Panc1 (cell line): ENCODE measurements at regions not wholly inside any gene's neighbourhood (a gene's known extent, or its start where the extent isn't known, plus 50 kb on each side); places are given as distances from the start of the nearest gene placed in this dataset.

Source experiments
- ATAC-seq: fragments of 200-7000 bp; cut with Tn5 transposase; 2 replicates; pipeline ENCODE4 v1.9.1; 2020; ENCODE audit warnings: mild to moderate bottlenecking, moderate library complexity
- BruUV-seq: library from RNA; stranded (reverse); fragments of 400-500 nt; replicated peaks from 2 replicates; lab custom pipeline; 2021; lab: Mats Ljungman, UMichigan
- CTCF ChIA-PET: fragments of 300-600 bp; sonication (Branson Sonifier 250); formaldehyde crosslinking; loops from one replicate; lab custom pipeline; 2022; ENCODE audit warnings: antibody characterized with exemption; lab: Charles Lee
- POLR2A ChIA-PET: fragments of 300-600 bp; sonication (Branson Sonifier 250); formaldehyde crosslinking; loops from one replicate; lab custom pipeline; 2022; ENCODE audit warnings: antibody characterized with exemption; lab: Charles Lee
- DNase-seq: peaks from one replicate; pipeline ENCODE4 v3.0.0-alpha.2; 2010; ENCODE audit warnings: low read depth, low spot score
- H3K27ac ChIP-seq: 2 replicates; pipeline ENCODE4 v1.5.1; 2011; ENCODE audit warnings: mild to moderate bottlenecking, low read length, inconsistent platforms
- H3K27me3 ChIP-seq: fragments of 200-500 bp; sonication (Bioruptor generic); 2 replicates; pipeline ENCODE4 v1.6.0; 2014; ENCODE audit warnings: low read length, inconsistent platforms; ENCODE audit not compliant: control insufficient read depth, insufficient read depth
- H3K36me3 ChIP-seq: fragments of 200-500 bp; sonication (Bioruptor generic); 2 replicates; pipeline ENCODE4 v1.5.1; 2014; ENCODE audit warnings: inconsistent platforms, mild to moderate bottlenecking, low read length, moderate library complexity; ENCODE audit not compliant: control insufficient read depth, insufficient read depth
- H3K4me1 ChIP-seq: 2 replicates; pipeline ENCODE4 v1.5.1; 2011; ENCODE audit warnings: inconsistent platforms, mild to moderate bottlenecking, low read length, moderate library complexity; ENCODE audit not compliant: control insufficient read depth, insufficient read depth
- H3K4me3 ChIP-seq, 2 experiments: 2 replicates each; pipeline ENCODE4 v1.5.1; 2011 to 2012; ENCODE audit warnings: low read depth in 2 of 2, low read length in 2 of 2, mild to moderate bottlenecking in 2 of 2, inconsistent platforms in 1 of 2, moderate library complexity in 1 of 2
- H3K9me3 ChIP-seq: fragments of 200-500 bp; sonication (Bioruptor generic); 2 replicates; pipeline ENCODE4 v1.5.1; 2014; ENCODE audit warnings: low read depth, mild to moderate bottlenecking, inconsistent platforms, low read length, moderate library complexity; ENCODE audit not compliant: control insufficient read depth, insufficient read depth
- POLR2AphosphoS5 ChIP-seq: IDR thresholded peaks from 2 replicates; pipeline ENCODE4 v1.6.1; 2012; ENCODE audit warnings: mild to moderate bottlenecking, low read depth, low read length, moderate library complexity
- SIN3A ChIP-seq: IDR thresholded peaks from 2 replicates; pipeline ENCODE4 v1.6.1; 2012; ENCODE audit warnings: low read depth, mild to moderate bottlenecking, low read length, moderate library complexity, borderline replicate concordance; ENCODE audit not compliant: insufficient read depth
- TCF7L2 ChIP-seq: IDR thresholded peaks from 2 replicates; pipeline ENCODE4 v1.6.1; 2011; ENCODE audit warnings: mild to moderate bottlenecking, low read depth, low read length, inconsistent platforms
- in situ Hi-C: cut with HindIII; loops from 2 replicates; pipeline ENCODE4 v1.10.0; 2016; ENCODE audit warnings: low sequenced_read_pairs, low pct_unique_long_range_greater_than_20kb
- intact Hi-C: fragments of 100-400 bp; cut with micrococcal nuclease; formaldehyde crosslinking; loops from one replicate; pipeline ENCODE4 v1.10.0; 2022; ENCODE audit not compliant: unreplicated experiment
- TF ChIP-seq, protein P1 (sequence below), 2 experiments: IDR thresholded peaks; 2 replicates each; pipeline ENCODE4 v1.6.1; 2011 to 2012; ENCODE audit warnings: low read depth in 2 of 2, control low read depth in 1 of 2, low read length in 1 of 2, mild to moderate bottlenecking in 1 of 2, moderate library complexity in 1 of 2; ENCODE audit not compliant: insufficient read depth in 1 of 2
- TF ChIP-seq, protein P2 (sequence below): fragments of 450-650 bp; IDR thresholded peaks from 2 replicates; pipeline ENCODE4 v1.5.1; 2017; ENCODE audit warnings: mild to moderate bottlenecking

DNA sequence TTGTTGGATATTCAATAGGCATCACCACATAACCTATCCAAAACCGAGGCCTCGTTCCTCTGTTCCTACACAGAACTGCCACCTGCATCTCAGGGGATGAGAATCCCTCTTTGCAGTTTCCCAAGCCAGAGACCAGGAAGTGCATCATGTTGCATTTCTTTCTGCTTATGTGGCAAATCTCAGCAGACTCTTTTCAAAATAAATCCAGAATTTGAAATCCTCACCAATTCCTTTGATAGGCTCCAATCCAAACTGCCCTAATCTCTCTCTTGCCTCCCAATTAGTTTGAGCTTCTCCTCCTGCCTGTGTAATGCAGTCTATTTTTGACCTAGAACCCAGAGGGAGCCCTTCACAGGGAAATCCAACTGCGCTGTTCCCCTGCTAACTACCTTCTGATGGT is 215.5 kb downstream of the RNF144A start:
- no peaks in the 10 kb centered on the region for H3K27me3 ChIP-seq
- H3K36me3 ChIP-seq = no peaks in the 10 kb centered on the region
- in situ Hi-C loops (no loop called here), intact Hi-C loops (no loop called here)
- no peaks in the 10 kb centered on the region for H3K9me3 ChIP-seq
- TF ChIP-seq SIN3A = no peak
- no peak for TF ChIP-seq TCF7L2
- no peak for TF ChIP-seq POLR2AphosphoS5
- ATAC-seq (no peak), DNase-seq (no peak)
- H3K27ac ChIP-seq = no peak overlapping the region
- H3K4me1 ChIP-seq = no peaks in the 10 kb centered on the region
- ChIA-PET CTCF (no interaction called here), POLR2A (no interaction called here)
- no TSS peak for BruUV-seq
- no peak overlapping the region for H3K4me3 ChIP-seq

DNA sequence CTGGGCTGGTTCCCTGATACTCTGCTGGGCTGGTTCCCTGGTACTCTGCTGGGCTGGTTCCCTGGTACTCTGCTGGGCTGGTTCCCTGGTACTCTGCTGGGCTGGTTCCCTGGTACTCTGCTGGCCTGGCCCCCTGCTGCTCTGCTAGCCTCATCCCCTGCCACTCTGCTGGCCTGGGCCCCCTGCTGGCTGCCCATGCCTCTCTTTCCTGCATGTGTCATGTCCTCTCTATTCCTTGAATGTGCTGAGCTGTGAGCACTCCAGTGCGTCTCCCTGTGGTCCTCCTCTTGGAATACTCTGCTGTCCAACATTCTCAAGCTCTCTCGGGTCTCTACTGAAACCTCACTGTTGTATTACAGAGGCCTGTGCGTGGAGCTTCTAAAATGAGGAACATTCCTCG is 216.3 kb downstream of the RNF144A start:
- Histone ChIP-seq H3K36me3 (no peaks in the 10 kb centered on the region), H3K4me3 (no peak overlapping the region), H3K4me1 (no peaks in the 10 kb centered on the region), H3K9me3 (no peaks in the 10 kb centered on the region), H3K27me3 (no peaks in the 10 kb centered on the region), H3K27ac (no peak overlapping the region)
- POLR2A ChIA-PET = no interaction called here
- CTCF ChIA-PET = no interaction called here
- intact Hi-C loops (no loop called here), in situ Hi-C loops (no loop called here)
- ATAC-seq (no peak), DNase-seq (no peak)
- BruUV-seq = no TSS peak
- TF ChIP-seq, protein P1, sequence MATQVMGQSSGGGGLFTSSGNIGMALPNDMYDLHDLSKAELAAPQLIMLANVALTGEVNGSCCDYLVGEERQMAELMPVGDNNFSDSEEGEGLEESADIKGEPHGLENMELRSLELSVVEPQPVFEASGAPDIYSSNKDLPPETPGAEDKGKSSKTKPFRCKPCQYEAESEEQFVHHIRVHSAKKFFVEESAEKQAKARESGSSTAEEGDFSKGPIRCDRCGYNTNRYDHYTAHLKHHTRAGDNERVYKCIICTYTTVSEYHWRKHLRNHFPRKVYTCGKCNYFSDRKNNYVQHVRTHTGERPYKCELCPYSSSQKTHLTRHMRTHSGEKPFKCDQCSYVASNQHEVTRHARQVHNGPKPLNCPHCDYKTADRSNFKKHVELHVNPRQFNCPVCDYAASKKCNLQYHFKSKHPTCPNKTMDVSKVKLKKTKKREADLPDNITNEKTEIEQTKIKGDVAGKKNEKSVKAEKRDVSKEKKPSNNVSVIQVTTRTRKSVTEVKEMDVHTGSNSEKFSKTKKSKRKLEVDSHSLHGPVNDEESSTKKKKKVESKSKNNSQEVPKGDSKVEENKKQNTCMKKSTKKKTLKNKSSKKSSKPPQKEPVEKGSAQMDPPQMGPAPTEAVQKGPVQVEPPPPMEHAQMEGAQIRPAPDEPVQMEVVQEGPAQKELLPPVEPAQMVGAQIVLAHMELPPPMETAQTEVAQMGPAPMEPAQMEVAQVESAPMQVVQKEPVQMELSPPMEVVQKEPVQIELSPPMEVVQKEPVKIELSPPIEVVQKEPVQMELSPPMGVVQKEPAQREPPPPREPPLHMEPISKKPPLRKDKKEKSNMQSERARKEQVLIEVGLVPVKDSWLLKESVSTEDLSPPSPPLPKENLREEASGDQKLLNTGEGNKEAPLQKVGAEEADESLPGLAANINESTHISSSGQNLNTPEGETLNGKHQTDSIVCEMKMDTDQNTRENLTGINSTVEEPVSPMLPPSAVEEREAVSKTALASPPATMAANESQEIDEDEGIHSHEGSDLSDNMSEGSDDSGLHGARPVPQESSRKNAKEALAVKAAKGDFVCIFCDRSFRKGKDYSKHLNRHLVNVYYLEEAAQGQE (IDR thresholded peaks at IDR 0.05; ENCODE audit: insufficient read depth in 1 of 2, low read depth in 2 of 2, low read length in 1 of 2) = no peak
- TF ChIP-seq SIN3A (no peak), TCF7L2 (no peak), POLR2AphosphoS5 (no peak)
- TF ChIP-seq, protein P2, sequence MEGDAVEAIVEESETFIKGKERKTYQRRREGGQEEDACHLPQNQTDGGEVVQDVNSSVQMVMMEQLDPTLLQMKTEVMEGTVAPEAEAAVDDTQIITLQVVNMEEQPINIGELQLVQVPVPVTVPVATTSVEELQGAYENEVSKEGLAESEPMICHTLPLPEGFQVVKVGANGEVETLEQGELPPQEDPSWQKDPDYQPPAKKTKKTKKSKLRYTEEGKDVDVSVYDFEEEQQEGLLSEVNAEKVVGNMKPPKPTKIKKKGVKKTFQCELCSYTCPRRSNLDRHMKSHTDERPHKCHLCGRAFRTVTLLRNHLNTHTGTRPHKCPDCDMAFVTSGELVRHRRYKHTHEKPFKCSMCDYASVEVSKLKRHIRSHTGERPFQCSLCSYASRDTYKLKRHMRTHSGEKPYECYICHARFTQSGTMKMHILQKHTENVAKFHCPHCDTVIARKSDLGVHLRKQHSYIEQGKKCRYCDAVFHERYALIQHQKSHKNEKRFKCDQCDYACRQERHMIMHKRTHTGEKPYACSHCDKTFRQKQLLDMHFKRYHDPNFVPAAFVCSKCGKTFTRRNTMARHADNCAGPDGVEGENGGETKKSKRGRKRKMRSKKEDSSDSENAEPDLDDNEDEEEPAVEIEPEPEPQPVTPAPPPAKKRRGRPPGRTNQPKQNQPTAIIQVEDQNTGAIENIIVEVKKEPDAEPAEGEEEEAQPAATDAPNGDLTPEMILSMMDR = no peak

DNA sequence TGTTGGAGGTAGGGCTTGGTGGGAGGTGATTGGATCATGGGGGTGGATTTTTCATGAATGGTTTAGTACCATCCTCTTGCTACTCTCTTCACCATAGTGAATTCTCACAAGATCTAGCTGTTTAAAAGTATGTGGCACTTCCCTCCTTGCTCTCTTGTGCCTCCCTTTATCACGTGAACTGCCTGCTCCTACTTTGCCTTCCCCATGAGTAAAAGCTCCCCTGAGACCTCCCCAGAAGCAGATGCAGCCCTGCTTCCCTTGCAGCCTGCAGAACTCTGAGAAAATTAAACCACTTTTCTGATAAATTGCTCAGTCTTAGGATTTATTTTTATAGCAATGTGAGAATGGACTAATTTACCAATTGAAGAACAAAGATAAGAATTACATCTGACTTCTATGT is 223.1 kb downstream of the RNF144A start:
- ATAC-seq = no peak
- BruUV-seq = no TSS peak
- in situ Hi-C loops (no loop called here), intact Hi-C loops (no loop called here)
- ChIA-PET CTCF (no interaction called here), POLR2A (no interaction called here)
- Histone ChIP-seq H3K4me3 (no peak overlapping the region), H3K9me3 (no peaks in the 10 kb centered on the region), H3K27me3 (no peaks in the 10 kb centered on the region), H3K36me3 (no peaks in the 10 kb centered on the region), H3K4me1 (no peaks in the 10 kb centered on the region), H3K27ac (no peak overlapping the region)
- no peak for DNase-seq
- TF ChIP-seq SIN3A (no peak), POLR2AphosphoS5 (no peak), TCF7L2 (no peak)
- TF ChIP-seq, protein P1 (IDR thresholded peaks at IDR 0.05; ENCODE audit: insufficient read depth in 1 of 2, low read depth in 2 of 2, low read length in 1 of 2) = no peak
- TF ChIP-seq, protein P2 = no peak
